Skeletal muscle tissue (tissue), 3 donors: ENCODE measurements at regions not wholly inside any gene's neighbourhood (a gene's known extent, or its start where the extent isn't known, plus 50 kb on each side); places are given as distances from the start of the nearest gene placed in this dataset.
"Not testable (repeated sequence)": the region's sequence is repeated elsewhere in the genome, so short reads cannot be mapped to it uniquely, and the experiment has no call there.

Source experiments
- H3K27ac ChIP-seq: one replicate; pipeline ENCODE4 v1.7.0; 2013; ENCODE audit warnings: mild to moderate bottlenecking, low read depth, low read length, inconsistent platforms
- H3K27me3 ChIP-seq, 3 donors: one replicate each; pipeline ENCODE4 v1.7.0; 2013; ENCODE audit warnings: low read length in 3 of 3; ENCODE audit not compliant: control insufficient read depth in 3 of 3, insufficient read depth in 3 of 3
- H3K36me3 ChIP-seq, 3 donors: one replicate each; pipeline ENCODE4 v1.7.0; 2013; ENCODE audit warnings: low read length in 3 of 3; ENCODE audit not compliant: control insufficient read depth in 3 of 3, insufficient read depth in 3 of 3
- H3K4me1 ChIP-seq, 3 donors: one replicate each; pipeline ENCODE4 v1.7.0; 2013; ENCODE audit warnings: low read length in 3 of 3, mild to moderate bottlenecking in 3 of 3; ENCODE audit not compliant: control insufficient read depth in 3 of 3, insufficient read depth in 3 of 3
- H3K4me3 ChIP-seq, 3 donors: one replicate each; pipeline ENCODE4 v1.7.0; 2013; ENCODE audit warnings: low read length in 3 of 3
- H3K9ac ChIP-seq, 3 donors: one replicate each; pipeline ENCODE4 v1.7.0; 2013; ENCODE audit warnings: low read length in 3 of 3, mild to moderate bottlenecking in 3 of 3, moderate library complexity in 2 of 3, low read depth in 1 of 3
- H3K9me3 ChIP-seq, 3 donors: one replicate each; pipeline ENCODE4 v1.7.0; 2013; ENCODE audit warnings: low read length in 3 of 3; ENCODE audit not compliant: control insufficient read depth in 3 of 3
- donor health status: Osteomylitis.

- no peak overlapping the region for H3K27ac ChIP-seq
- no peak overlapping the region for H3K9ac ChIP-seq
- no peaks in the 10 kb centered on the region for H3K9me3 ChIP-seq
- H3K27me3 ChIP-seq: no peaks in the 10 kb centered on the region
- H3K4me3 ChIP-seq: no peak overlapping the region
- H3K4me1 ChIP-seq: no peaks in the 10 kb centered on the region
- no peaks in the 10 kb centered on the region for H3K36me3 ChIP-seq
Measured at GRCh38 chr3:20388971-20389370, 203.0 kb upstream of the SGO1 start.

- Histone ChIP-seq H3K4me3 (no peak overlapping the region), H3K9me3 (no peaks in the 10 kb centered on the region), H3K36me3 (no peaks in the 10 kb centered on the region), H3K9ac (no peak overlapping the region), H3K4me1 (no peaks in the 10 kb centered on the region), H3K27ac (no peak overlapping the region), H3K27me3 (no peaks in the 10 kb centered on the region)
Measured at GRCh38 chr3:20380295-20380694, 194.3 kb upstream of the SGO1 start.

GRCh38 chr3:20378315-20378714, 192.3 kb upstream of the SGO1 start:
- Histone ChIP-seq H3K4me3 (no peak overlapping the region), H3K36me3 (no peaks in the 10 kb centered on the region), H3K9ac (no peak overlapping the region), H3K4me1 (no peaks in the 10 kb centered on the region), H3K27me3 (no peaks in the 10 kb centered on the region), H3K27ac (no peak overlapping the region), H3K9me3 (no peaks in the 10 kb centered on the region)

GRCh38 chr3:20376665-20377217, 190.7 kb upstream of the SGO1 start:
- no peaks in the 10 kb centered on the region for H3K9me3 ChIP-seq
- H3K36me3 ChIP-seq: no peaks in the 10 kb centered on the region
- no peaks in the 10 kb centered on the region for H3K4me1 ChIP-seq
- H3K27ac ChIP-seq: no peak overlapping the region
- H3K27me3 ChIP-seq: no peaks in the 10 kb centered on the region
- no peak overlapping the region for H3K4me3 ChIP-seq
- H3K9ac ChIP-seq: no peak overlapping the region

- Histone ChIP-seq H3K9me3 (no peaks in the 10 kb centered on the region), H3K4me1 (no peaks in the 10 kb centered on the region), H3K36me3 (no peaks in the 10 kb centered on the region), H3K4me3 (no peak overlapping the region), H3K27ac (no peak overlapping the region), H3K27me3 (no peaks in the 10 kb centered on the region), H3K9ac (no peak overlapping the region)
Measured at GRCh38 chr3:20375302-20375701, 189.3 kb upstream of the SGO1 start.

GRCh38 chr3:20370273-20371063, 184.5 kb upstream of the SGO1 start:
- H3K9me3 ChIP-seq, H3K9ac ChIP-seq, H3K4me3 ChIP-seq, H3K27me3 ChIP-seq, H3K4me1 ChIP-seq, H3K36me3 ChIP-seq, H3K27ac ChIP-seq: not testable (repeated sequence)

GRCh38 chr3:20361000-20361399, 175.0 kb upstream of the SGO1 start:
- Histone ChIP-seq H3K36me3 (no peaks in the 10 kb centered on the region), H3K9me3 (no peaks in the 10 kb centered on the region), H3K4me1 (no peaks in the 10 kb centered on the region), H3K4me3 (no peak overlapping the region), H3K9ac (no peak overlapping the region), H3K27ac (no peak overlapping the region), H3K27me3 (no peaks in the 10 kb centered on the region)

GRCh38 chr3:20353286-20353685, 167.3 kb upstream of the SGO1 start:
- Histone ChIP-seq H3K27me3 (no peaks in the 10 kb centered on the region), H3K9ac (no peak overlapping the region), H3K9me3 (no peaks in the 10 kb centered on the region), H3K4me3 (no peak overlapping the region), H3K27ac (no peak overlapping the region), H3K36me3 (no peaks in the 10 kb centered on the region), H3K4me1 (no peaks in the 10 kb centered on the region)

GRCh38 chr3:20352546-20353179, 166.7 kb upstream of the SGO1 start:
- no peak overlapping the region for H3K9ac ChIP-seq
- no peaks in the 10 kb centered on the region for H3K4me1 ChIP-seq
- no peak overlapping the region for H3K27ac ChIP-seq
- H3K36me3 ChIP-seq: no peaks in the 10 kb centered on the region
- no peaks in the 10 kb centered on the region for H3K9me3 ChIP-seq
- H3K27me3 ChIP-seq: no peaks in the 10 kb centered on the region
- H3K4me3 ChIP-seq: no peak overlapping the region

- Histone ChIP-seq H3K27me3 (no peaks in the 10 kb centered on the region), H3K4me1 (no peaks in the 10 kb centered on the region), H3K9ac (no peak overlapping the region), H3K36me3 (no peaks in the 10 kb centered on the region), H3K27ac (no peak overlapping the region), H3K9me3 (no peaks in the 10 kb centered on the region), H3K4me3 (no peak overlapping the region)
Measured at GRCh38 chr3:20350449-20350848, 164.4 kb upstream of the SGO1 start.
